Keratinocyte (primary cell): ENCODE measurements at regions not wholly inside any gene's neighbourhood (a gene's known extent, or its start where the extent isn't known, plus 50 kb on each side); places are given as distances from the start of the nearest gene placed in this dataset.

ENCODE experiments used
- EZH2 ChIP-seq: IDR thresholded peaks from one replicate; pipeline ENCODE4 v1.6.1; 2012; ENCODE audit warnings: inconsistent platforms, mild to moderate bottlenecking, low read length, moderate library complexity
- TF ChIP-seq, protein P1 (sequence below), 3 experiments: IDR thresholded peaks in 1 of 3; conservative IDR thresholded peaks in 1 of 3; optimal IDR thresholded peaks in 1 of 3; 2 replicates in 2 of 3; 3 replicates in 1 of 3; pipeline versions ENCODE3 to v1.5.1; 2011; ENCODE audit warnings: low read length in 3 of 3, mild to moderate bottlenecking in 3 of 3, moderate library complexity in 2 of 3, control low read depth in 1 of 3, inconsistent platforms in 1 of 3; ENCODE audit not compliant: insufficient read depth in 2 of 3; ENCODE audit errors: extremely low read depth in 1 of 3

DNA sequence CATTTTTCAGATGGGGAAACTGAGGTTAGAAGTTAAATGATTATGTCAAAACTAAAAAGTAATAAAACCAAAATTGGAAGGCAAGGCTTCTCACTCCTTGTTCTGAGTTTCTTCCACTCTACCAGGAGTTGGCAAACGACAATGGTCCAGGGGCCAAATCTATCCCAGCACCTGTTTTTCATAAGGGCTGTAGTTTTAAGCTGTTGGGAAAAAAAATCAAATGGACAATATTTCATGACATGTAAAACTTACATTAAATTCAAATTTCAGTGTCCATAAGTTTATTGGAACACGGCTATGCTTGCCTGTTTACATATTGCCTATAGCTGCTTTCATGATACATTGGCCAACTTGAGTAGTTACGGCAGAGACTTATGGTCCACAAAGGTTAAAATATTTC is 56.7 kb upstream of the TMCC3 start:
- TF ChIP-seq, protein P1, sequence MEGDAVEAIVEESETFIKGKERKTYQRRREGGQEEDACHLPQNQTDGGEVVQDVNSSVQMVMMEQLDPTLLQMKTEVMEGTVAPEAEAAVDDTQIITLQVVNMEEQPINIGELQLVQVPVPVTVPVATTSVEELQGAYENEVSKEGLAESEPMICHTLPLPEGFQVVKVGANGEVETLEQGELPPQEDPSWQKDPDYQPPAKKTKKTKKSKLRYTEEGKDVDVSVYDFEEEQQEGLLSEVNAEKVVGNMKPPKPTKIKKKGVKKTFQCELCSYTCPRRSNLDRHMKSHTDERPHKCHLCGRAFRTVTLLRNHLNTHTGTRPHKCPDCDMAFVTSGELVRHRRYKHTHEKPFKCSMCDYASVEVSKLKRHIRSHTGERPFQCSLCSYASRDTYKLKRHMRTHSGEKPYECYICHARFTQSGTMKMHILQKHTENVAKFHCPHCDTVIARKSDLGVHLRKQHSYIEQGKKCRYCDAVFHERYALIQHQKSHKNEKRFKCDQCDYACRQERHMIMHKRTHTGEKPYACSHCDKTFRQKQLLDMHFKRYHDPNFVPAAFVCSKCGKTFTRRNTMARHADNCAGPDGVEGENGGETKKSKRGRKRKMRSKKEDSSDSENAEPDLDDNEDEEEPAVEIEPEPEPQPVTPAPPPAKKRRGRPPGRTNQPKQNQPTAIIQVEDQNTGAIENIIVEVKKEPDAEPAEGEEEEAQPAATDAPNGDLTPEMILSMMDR (optimal IDR thresholded peaks at IDR 0.05 in 1 of 3, IDR thresholded peaks at IDR 0.05 in 1 of 3, conservative IDR thresholded peaks at IDR 0.05 in 1 of 3; ENCODE audit: extremely low read depth in 1 of 3, insufficient read depth in 2 of 3, low read length in 3 of 3), result no peak
- TF ChIP-seq EZH2, result no peak
